Prostate gland (tissue), 2 donors: ENCODE measurements at regions not wholly inside any gene's neighbourhood (a gene's known extent, or its start where the extent isn't known, plus 50 kb on each side); places are given as distances from the start of the nearest gene placed in this dataset.

ENCODE experiments used
- CTCF ChIP-seq, 4 experiments: fragments of 200-600 bp in 2 of 4; fragments of 450-650 bp in 2 of 4; sonication (generic) in 2 of 4; IDR thresholded peaks; 1 replicate in 3 of 4; 2 replicates in 1 of 4; pipeline ENCODE4 v1.5.1; 2016 to 2019; ENCODE audit warnings: antibody characterized with exemption in 4 of 4, mild to moderate bottlenecking in 2 of 4, moderate library complexity in 2 of 4
- POLR2A ChIP-seq: fragments of 450-650 bp; IDR thresholded peaks from one replicate; pipeline ENCODE4 v1.6.1; 2016; ENCODE audit warnings: antibody characterized with exemption, mild to moderate bottlenecking

- TF ChIP-seq CTCF (IDR thresholded peaks at IDR 0.05) = no peak
- no peak for TF ChIP-seq POLR2A
Measured at GRCh38 chr5:174336479-174336878, 291.0 kb downstream of the NSG2 start.
